Uterus (tissue), 3 donors: ENCODE measurements at regions not wholly inside any gene's neighbourhood (a gene's known extent, or its start where the extent isn't known, plus 50 kb on each side); places are given as distances from the start of the nearest gene placed in this dataset.

ENCODE experiments used
- DNase-seq, 2 donors: peaks; one replicate each; pipeline ENCODE4 v3.0.0-alpha.2; 2019 to 2020
- H3K27ac ChIP-seq, 2 donors: fragments of 200-600 bp; sonication (generic); 1 replicate in 1 of 2; 2 replicates in 1 of 2; pipeline ENCODE4 v1.5.1; 2016 to 2018
- H3K27me3 ChIP-seq, 2 donors: fragments of 200-600 bp; sonication (generic); one replicate each; pipeline ENCODE4 v1.5.1; 2018 to 2019; ENCODE audit warnings: control low read depth in 1 of 2
- H3K36me3 ChIP-seq, 2 donors: fragments of 200-600 bp; sonication (generic); one replicate each; pipeline ENCODE4 v1.5.1; 2019; ENCODE audit warnings: control low read depth in 1 of 2
- H3K4me1 ChIP-seq, 2 donors: fragments of 200-600 bp; sonication (generic); one replicate each; pipeline ENCODE4 v1.5.1; 2018 to 2019; ENCODE audit warnings: control low read depth in 1 of 2
- H3K4me3 ChIP-seq, 2 donors: fragments of 200-600 bp; sonication (generic); 1 replicate in 1 of 2; 2 replicates in 1 of 2; pipeline ENCODE4 v1.5.1; 2018 to 2019; ENCODE audit warnings: mild to moderate bottlenecking in 1 of 2
- H3K9me3 ChIP-seq, 2 donors: fragments of 200-600 bp; sonication (generic); one replicate each; pipeline ENCODE4 v1.5.1; 2019; ENCODE audit warnings: control low read depth in 1 of 2
- POLR2A ChIP-seq, 2 donors: fragments of 450-650 bp; IDR thresholded peaks; one replicate each; pipeline ENCODE4 v1.6.1; 2016; ENCODE audit warnings: antibody characterized with exemption in 2 of 2, mild to moderate bottlenecking in 1 of 2, moderate library complexity in 1 of 2
- intact Hi-C: fragments of 100-400 bp; cut with DNase I; formaldehyde crosslinking; loops from one replicate; pipeline ENCODE4 v1.15.1; 2023; ENCODE audit warnings: low total_unique reads
- TF ChIP-seq, protein P1 (sequence below), 4 experiments: fragments of 200-600 bp in 2 of 4; fragments of 450-650 bp in 2 of 4; sonication (generic) in 2 of 4; IDR thresholded peaks; one replicate each; pipeline ENCODE4 v1.5.1; 2016 to 2019; ENCODE audit warnings: antibody characterized with exemption in 4 of 4, mild to moderate bottlenecking in 2 of 4, moderate library complexity in 1 of 4
- donor health status: DM: yes; HTN: yes; CAD: no.

DNA sequence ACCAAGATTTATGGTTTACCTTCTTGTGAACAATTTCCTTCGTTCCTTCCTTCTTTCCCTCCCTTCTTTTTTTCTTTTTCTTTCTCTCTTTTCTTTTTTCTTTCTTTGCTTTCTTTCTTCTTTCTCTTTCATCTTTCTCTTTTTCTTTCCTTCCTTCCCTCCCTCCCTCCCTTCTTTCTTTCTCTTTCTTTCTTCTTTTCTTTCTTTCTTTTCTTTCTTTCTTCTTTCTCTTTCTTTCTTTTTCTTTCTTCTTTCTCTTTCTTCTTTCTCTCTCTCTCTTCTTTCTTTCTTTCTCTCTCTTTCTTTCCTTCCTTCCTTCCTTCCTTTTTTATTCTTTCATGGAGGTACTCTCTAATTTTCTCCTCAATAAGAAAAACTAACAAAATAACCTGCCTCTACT, 462.1 kb upstream of the ATP2B1 start:
- H3K9me3 ChIP-seq = no peaks in the 10 kb centered on the region
- TF ChIP-seq, protein P1, sequence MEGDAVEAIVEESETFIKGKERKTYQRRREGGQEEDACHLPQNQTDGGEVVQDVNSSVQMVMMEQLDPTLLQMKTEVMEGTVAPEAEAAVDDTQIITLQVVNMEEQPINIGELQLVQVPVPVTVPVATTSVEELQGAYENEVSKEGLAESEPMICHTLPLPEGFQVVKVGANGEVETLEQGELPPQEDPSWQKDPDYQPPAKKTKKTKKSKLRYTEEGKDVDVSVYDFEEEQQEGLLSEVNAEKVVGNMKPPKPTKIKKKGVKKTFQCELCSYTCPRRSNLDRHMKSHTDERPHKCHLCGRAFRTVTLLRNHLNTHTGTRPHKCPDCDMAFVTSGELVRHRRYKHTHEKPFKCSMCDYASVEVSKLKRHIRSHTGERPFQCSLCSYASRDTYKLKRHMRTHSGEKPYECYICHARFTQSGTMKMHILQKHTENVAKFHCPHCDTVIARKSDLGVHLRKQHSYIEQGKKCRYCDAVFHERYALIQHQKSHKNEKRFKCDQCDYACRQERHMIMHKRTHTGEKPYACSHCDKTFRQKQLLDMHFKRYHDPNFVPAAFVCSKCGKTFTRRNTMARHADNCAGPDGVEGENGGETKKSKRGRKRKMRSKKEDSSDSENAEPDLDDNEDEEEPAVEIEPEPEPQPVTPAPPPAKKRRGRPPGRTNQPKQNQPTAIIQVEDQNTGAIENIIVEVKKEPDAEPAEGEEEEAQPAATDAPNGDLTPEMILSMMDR (IDR thresholded peaks at IDR 0.05) = no peak
- TF ChIP-seq POLR2A (IDR thresholded peaks at IDR 0.05) = no peak
- H3K4me3 ChIP-seq = no peak overlapping the region
- DNase-seq = no peak
- H3K36me3 ChIP-seq = no peaks in the 10 kb centered on the region
- no peak overlapping the region for H3K27ac ChIP-seq
- no peaks in the 10 kb centered on the region for H3K27me3 ChIP-seq
- intact Hi-C loops = no loop called here
- H3K4me1 ChIP-seq = no peaks in the 10 kb centered on the region

GRCh38 chr12:90167518-90168208, 459.0 kb upstream of the ATP2B1 start:
- no peaks in the 10 kb centered on the region for H3K27me3 ChIP-seq
- no peak for DNase-seq
- H3K4me1 ChIP-seq = no peaks in the 10 kb centered on the region
- H3K36me3 ChIP-seq = no peaks in the 10 kb centered on the region
- no peak overlapping the region for H3K27ac ChIP-seq
- H3K4me3 ChIP-seq = no peak overlapping the region
- intact Hi-C loops = no loop called here
- no peaks in the 10 kb centered on the region for H3K9me3 ChIP-seq
- no peak for TF ChIP-seq POLR2A (IDR thresholded peaks at IDR 0.05)
- TF ChIP-seq, protein P1 (IDR thresholded peaks at IDR 0.05) = no peak

DNA sequence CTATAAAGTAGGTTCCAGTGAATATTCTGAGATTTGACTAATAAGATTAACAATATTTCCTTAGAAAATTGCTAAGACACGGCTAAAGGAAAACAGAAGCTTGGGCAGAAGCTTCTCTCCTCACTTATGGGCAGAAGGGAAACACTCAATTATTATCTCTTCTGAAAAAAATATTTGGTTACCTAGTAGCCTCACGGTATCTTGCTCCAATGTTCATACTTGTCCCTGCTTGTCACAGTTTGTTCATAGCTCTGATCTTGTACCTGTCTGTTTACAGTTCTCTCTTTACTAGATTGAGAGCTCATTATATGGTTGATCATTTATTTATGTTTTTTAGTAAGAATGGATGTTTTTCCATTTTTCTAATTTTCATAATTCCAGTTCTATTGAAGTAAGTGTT, 458.0 kb upstream of the ATP2B1 start:
- no peak for TF ChIP-seq POLR2A (IDR thresholded peaks at IDR 0.05)
- TF ChIP-seq, protein P1 (IDR thresholded peaks at IDR 0.05) = no peak
- H3K4me1 ChIP-seq = no peaks in the 10 kb centered on the region
- DNase-seq = no peak
- intact Hi-C loops = no loop called here
- H3K4me3 ChIP-seq = no peak overlapping the region
- H3K27me3 ChIP-seq = no peaks in the 10 kb centered on the region
- H3K27ac ChIP-seq = no peak overlapping the region
- H3K9me3 ChIP-seq = no peaks in the 10 kb centered on the region
- H3K36me3 ChIP-seq = no peaks in the 10 kb centered on the region

GRCh38 chr12:90166012-90166411, 457.4 kb upstream of the ATP2B1 start:
- H3K4me1 ChIP-seq = no peaks in the 10 kb centered on the region
- H3K9me3 ChIP-seq = no peaks in the 10 kb centered on the region
- no peaks in the 10 kb centered on the region for H3K36me3 ChIP-seq
- DNase-seq = no peak
- no peak overlapping the region for H3K4me3 ChIP-seq
- no peak for TF ChIP-seq POLR2A (IDR thresholded peaks at IDR 0.05)
- TF ChIP-seq, protein P1 (IDR thresholded peaks at IDR 0.05) = no peak
- no peaks in the 10 kb centered on the region for H3K27me3 ChIP-seq
- intact Hi-C loops = no loop called here
- H3K27ac ChIP-seq = no peak overlapping the region

- Histone ChIP-seq H3K9me3 (no peaks in the 10 kb centered on the region), H3K27me3 (no peaks in the 10 kb centered on the region), H3K4me1 (no peaks in the 10 kb centered on the region), H3K4me3 (no peak overlapping the region), H3K36me3 (no peaks in the 10 kb centered on the region), H3K27ac (no peak overlapping the region)
- TF ChIP-seq, protein P1 (IDR thresholded peaks at IDR 0.05) = no peak
- TF ChIP-seq POLR2A (IDR thresholded peaks at IDR 0.05) = no peak
- intact Hi-C loops = no loop called here
- no peak for DNase-seq
Measured at GRCh38 chr12:90163975-90164374, 455.3 kb upstream of the ATP2B1 start.
